ENCODE measurements at regions not wholly inside any gene's neighbourhood (a gene's known extent, or its start where the extent isn't known, plus 50 kb on each side); places are given as distances from the start of the nearest gene placed in this dataset.

GRCh38 chr20:50284811-50285375 is 94.3 kb downstream of the CEBPB start:
- no peaks in the 10 kb centered on the region for H3K9me3 Mint-ChIP-seq
- H3K27me3 Mint-ChIP-seq (ENCODE audit: low read depth), result peaks cover 2% of the 10 kb centered on the region
- H3K4me3 Mint-ChIP-seq, result no peak overlapping the region
- peaks cover 18% of the 10 kb centered on the region for H3K4me1 Mint-ChIP-seq (ENCODE audit: low read depth)
- H3K27ac Mint-ChIP-seq, result no peak overlapping the region
- H3K36me3 Mint-ChIP-seq (ENCODE audit: low read depth), result no peaks in the 10 kb centered on the region

- H3K4me3 Mint-ChIP-seq, result no peak overlapping the region
- peaks cover 2% of the 10 kb centered on the region for H3K27me3 Mint-ChIP-seq (ENCODE audit: low read depth)
- H3K36me3 Mint-ChIP-seq (ENCODE audit: low read depth), result no peaks in the 10 kb centered on the region
- peaks cover 18% of the 10 kb centered on the region for H3K4me1 Mint-ChIP-seq (ENCODE audit: low read depth)
- H3K9me3 Mint-ChIP-seq, result no peaks in the 10 kb centered on the region
- H3K27ac Mint-ChIP-seq, result peak overlapping the region; percentile 44
These were observed 94.9 kb downstream of the CEBPB start for GRCh38 chr20:50285376-50286173.

GRCh38 chr20:50286174-50286511 is 95.5 kb downstream of the CEBPB start:
- peak overlapping the region; percentile 2 for H3K4me3 Mint-ChIP-seq

GRCh38 chr20:50286609-50287008 is 96.0 kb downstream of the CEBPB start:
- no peaks in the 10 kb centered on the region for H3K9me3 Mint-ChIP-seq
- H3K27ac Mint-ChIP-seq, result peak overlapping the region; percentile 1
- peaks cover 18% of the 10 kb centered on the region for H3K4me1 Mint-ChIP-seq (ENCODE audit: low read depth)
- peaks cover 6% of the 10 kb centered on the region for H3K27me3 Mint-ChIP-seq (ENCODE audit: low read depth)
- no peak overlapping the region for H3K4me3 Mint-ChIP-seq
- no peaks in the 10 kb centered on the region for H3K36me3 Mint-ChIP-seq (ENCODE audit: low read depth)

More at GRCh38 chr20:50286174-50286511, 95.5 kb downstream of the CEBPB start:
- H3K27ac Mint-ChIP-seq, result peak overlapping the region; percentile 1
- H3K27me3 Mint-ChIP-seq (ENCODE audit: low read depth), result peaks cover 6% of the 10 kb centered on the region
- peaks cover 18% of the 10 kb centered on the region for H3K4me1 Mint-ChIP-seq (ENCODE audit: low read depth)
- no peaks in the 10 kb centered on the region for H3K9me3 Mint-ChIP-seq
- H3K36me3 Mint-ChIP-seq (ENCODE audit: low read depth), result no peaks in the 10 kb centered on the region

GRCh38 chr20:50287512-50287911 is 96.9 kb downstream of the CEBPB start:
- Mint-ChIP-seq H3K36me3 (ENCODE audit: low read depth) (no peaks in the 10 kb centered on the region), H3K4me1 (ENCODE audit: low read depth) (peaks cover 18% of the 10 kb centered on the region), H3K4me3 (no peak overlapping the region), H3K27ac (no peak overlapping the region), H3K27me3 (ENCODE audit: low read depth) (peaks cover 6% of the 10 kb centered on the region), H3K9me3 (no peaks in the 10 kb centered on the region)

GRCh38 chr20:50288128-50288623 is 97.5 kb downstream of the CEBPB start:
- Mint-ChIP-seq H3K4me1 (ENCODE audit: low read depth) (peaks cover 13% of the 10 kb centered on the region), H3K4me3 (no peak overlapping the region), H3K27ac (no peak overlapping the region), H3K36me3 (ENCODE audit: low read depth) (no peaks in the 10 kb centered on the region), H3K27me3 (ENCODE audit: low read depth) (peaks cover 6% of the 10 kb centered on the region), H3K9me3 (no peaks in the 10 kb centered on the region)

GRCh38 chr20:50289581-50289980 is 99.0 kb downstream of the CEBPB start:
- no peak overlapping the region for H3K27ac Mint-ChIP-seq
- no peaks in the 10 kb centered on the region for H3K9me3 Mint-ChIP-seq
- H3K4me1 Mint-ChIP-seq (ENCODE audit: low read depth), result peaks cover 8% of the 10 kb centered on the region
- peaks cover 6% of the 10 kb centered on the region for H3K27me3 Mint-ChIP-seq (ENCODE audit: low read depth)
- H3K4me3 Mint-ChIP-seq, result no peak overlapping the region
- no peaks in the 10 kb centered on the region for H3K36me3 Mint-ChIP-seq (ENCODE audit: low read depth)

- Mint-ChIP-seq H3K27me3 (ENCODE audit: low read depth) (peaks cover 6% of the 10 kb centered on the region), H3K9me3 (no peaks in the 10 kb centered on the region), H3K36me3 (ENCODE audit: low read depth) (no peaks in the 10 kb centered on the region), H3K4me3 (no peak overlapping the region), H3K4me1 (ENCODE audit: low read depth) (peaks cover 8% of the 10 kb centered on the region), H3K27ac (no peak overlapping the region)
These were observed 99.5 kb downstream of the CEBPB start for GRCh38 chr20:50290112-50290511.

GRCh38 chr20:50290808-50291207 is 100.2 kb downstream of the CEBPB start:
- Mint-ChIP-seq H3K4me1 (ENCODE audit: low read depth) (peaks cover 7% of the 10 kb centered on the region), H3K9me3 (no peaks in the 10 kb centered on the region), H3K36me3 (ENCODE audit: low read depth) (no peaks in the 10 kb centered on the region), H3K27ac (no peak overlapping the region), H3K4me3 (no peak overlapping the region), H3K27me3 (ENCODE audit: low read depth) (peaks cover 6% of the 10 kb centered on the region)

- H3K27ac Mint-ChIP-seq, result no peak overlapping the region
- H3K36me3 Mint-ChIP-seq (ENCODE audit: low read depth), result no peaks in the 10 kb centered on the region
- H3K4me1 Mint-ChIP-seq (ENCODE audit: low read depth), result peaks cover 8% of the 10 kb centered on the region
- no peak overlapping the region for H3K4me3 Mint-ChIP-seq
- peaks cover 3% of the 10 kb centered on the region for H3K27me3 Mint-ChIP-seq (ENCODE audit: low read depth)
- H3K9me3 Mint-ChIP-seq, result no peaks in the 10 kb centered on the region
These were observed 100.8 kb downstream of the CEBPB start for GRCh38 chr20:50291254-50292078.

GRCh38 chr20:50292079-50292590 is 101.5 kb downstream of the CEBPB start:
- Mint-ChIP-seq H3K27ac (no peak overlapping the region), H3K4me1 (ENCODE audit: low read depth) (peaks cover 11% of the 10 kb centered on the region), H3K36me3 (ENCODE audit: low read depth) (no peaks in the 10 kb centered on the region), H3K4me3 (no peak overlapping the region), H3K9me3 (no peaks in the 10 kb centered on the region), H3K27me3 (ENCODE audit: low read depth) (peaks cover 3% of the 10 kb centered on the region)

- Mint-ChIP-seq H3K9me3 (no peaks in the 10 kb centered on the region), H3K27me3 (ENCODE audit: low read depth) (peaks cover 3% of the 10 kb centered on the region)
These were observed 102.1 kb downstream of the CEBPB start for GRCh38 chr20:50292591-50293283.

GRCh38 chr20:50293284-50294139 is 102.9 kb downstream of the CEBPB start:
- H3K9me3 Mint-ChIP-seq, result no peaks in the 10 kb centered on the region
- no peaks in the 10 kb centered on the region for H3K36me3 Mint-ChIP-seq (ENCODE audit: low read depth)
- H3K27me3 Mint-ChIP-seq (ENCODE audit: low read depth), result peaks cover 3% of the 10 kb centered on the region
- H3K27ac Mint-ChIP-seq, result peak overlapping the region; percentile 34
- no peak overlapping the region for H3K4me3 Mint-ChIP-seq
- H3K4me1 Mint-ChIP-seq (ENCODE audit: low read depth), result peaks cover 23% of the 10 kb centered on the region

More at GRCh38 chr20:50292591-50293283, 102.1 kb downstream of the CEBPB start:
- H3K4me3 Mint-ChIP-seq, result no peak overlapping the region
- H3K27ac Mint-ChIP-seq, result no peak overlapping the region
- peaks cover 16% of the 10 kb centered on the region for H3K4me1 Mint-ChIP-seq (ENCODE audit: low read depth)
- no peaks in the 10 kb centered on the region for H3K36me3 Mint-ChIP-seq (ENCODE audit: low read depth)
